Activated T-cell treated with anti-CD3 and anti-CD28 coated beads, Interleukin-2, amount 50 U/mL, for 24 hours (primary cell): ENCODE measurements at regions not wholly inside any gene's neighbourhood (a gene's known extent, or its start where the extent isn't known, plus 50 kb on each side); places are given as distances from the start of the nearest gene placed in this dataset.

Experiments
- DNase-seq: peaks from one replicate; pipeline ENCODE4 v3.0.0-alpha.2; 2020
- H3K27ac Mint-ChIP-seq: 2 replicates; pipeline ENCODE4 v1.8.0; 2020; ENCODE audit warnings: mild to moderate bottlenecking, mixed read lengths
- H3K27me3 Mint-ChIP-seq: 2 replicates; pipeline ENCODE4 v1.8.0; 2020; ENCODE audit warnings: mixed read lengths
- H3K36me3 Mint-ChIP-seq: 2 replicates; pipeline ENCODE4 v1.8.0; 2020; ENCODE audit warnings: low read depth, mixed read lengths
- H3K4me1 Mint-ChIP-seq: 2 replicates; pipeline ENCODE4 v1.8.0; 2020; ENCODE audit warnings: low read depth, mixed read lengths
- H3K4me3 Mint-ChIP-seq: 2 replicates; pipeline ENCODE4 v1.8.0; 2020; ENCODE audit warnings: mild to moderate bottlenecking, moderate library complexity, mixed read lengths
- H3K9me3 Mint-ChIP-seq: 2 replicates; pipeline ENCODE4 v1.8.0; 2020; ENCODE audit warnings: mixed read lengths

- no peaks in the 10 kb centered on the region for H3K4me1 Mint-ChIP-seq
- DNase-seq = no peak
- no peaks in the 10 kb centered on the region for H3K36me3 Mint-ChIP-seq
- H3K4me3 Mint-ChIP-seq = no peak overlapping the region
- H3K27ac Mint-ChIP-seq = no peak overlapping the region
- no peaks in the 10 kb centered on the region for H3K9me3 Mint-ChIP-seq
- peaks cover 21% of the 10 kb centered on the region for H3K27me3 Mint-ChIP-seq
Measured at GRCh38 chr7:1322240-1323110, 89.8 kb downstream of the UNCX start.

GRCh38 chr7:1323178-1324027 lies 90.7 kb downstream of the UNCX start:
- DNase-seq = no peak
- Mint-ChIP-seq H3K4me3 (no peak overlapping the region), H3K36me3 (no peaks in the 10 kb centered on the region), H3K4me1 (no peaks in the 10 kb centered on the region), H3K27me3 (peaks cover 21% of the 10 kb centered on the region), H3K27ac (no peak overlapping the region), H3K9me3 (no peaks in the 10 kb centered on the region)

- H3K36me3 Mint-ChIP-seq = no peaks in the 10 kb centered on the region
- H3K27me3 Mint-ChIP-seq = peaks cover 21% of the 10 kb centered on the region
- no peaks in the 10 kb centered on the region for H3K9me3 Mint-ChIP-seq
- DNase-seq = no peak
- H3K4me3 Mint-ChIP-seq = no peak overlapping the region
- H3K4me1 Mint-ChIP-seq = no peaks in the 10 kb centered on the region
- H3K27ac Mint-ChIP-seq = no peak overlapping the region
Measured at GRCh38 chr7:1324028-1324900, 91.6 kb downstream of the UNCX start.

GRCh38 chr7:1325246-1325645 lies 92.6 kb downstream of the UNCX start:
- no peak for DNase-seq
- Mint-ChIP-seq H3K4me3 (no peak overlapping the region), H3K36me3 (no peaks in the 10 kb centered on the region), H3K27ac (no peak overlapping the region), H3K4me1 (no peaks in the 10 kb centered on the region), H3K9me3 (no peaks in the 10 kb centered on the region), H3K27me3 (peaks cover 24% of the 10 kb centered on the region)

GRCh38 chr7:1325646-1326510 lies 93.2 kb downstream of the UNCX start:
- no peak overlapping the region for H3K27ac Mint-ChIP-seq
- DNase-seq = no peak
- H3K4me1 Mint-ChIP-seq = no peaks in the 10 kb centered on the region
- no peaks in the 10 kb centered on the region for H3K36me3 Mint-ChIP-seq
- H3K27me3 Mint-ChIP-seq = peaks cover 28% of the 10 kb centered on the region
- H3K9me3 Mint-ChIP-seq = no peaks in the 10 kb centered on the region
- H3K4me3 Mint-ChIP-seq = no peak overlapping the region

- no peaks in the 10 kb centered on the region for H3K36me3 Mint-ChIP-seq
- H3K27ac Mint-ChIP-seq = no peak overlapping the region
- DNase-seq = no peak
- no peak overlapping the region for H3K4me3 Mint-ChIP-seq
- no peaks in the 10 kb centered on the region for H3K4me1 Mint-ChIP-seq
- peaks cover 30% of the 10 kb centered on the region for H3K27me3 Mint-ChIP-seq
- H3K9me3 Mint-ChIP-seq = no peaks in the 10 kb centered on the region
Measured at GRCh38 chr7:1326511-1326785, 93.8 kb downstream of the UNCX start.

GRCh38 chr7:1329261-1329660 lies 96.6 kb downstream of the UNCX start:
- H3K27ac Mint-ChIP-seq = no peak overlapping the region
- no peaks in the 10 kb centered on the region for H3K36me3 Mint-ChIP-seq
- H3K27me3 Mint-ChIP-seq = peaks cover 35% of the 10 kb centered on the region
- no peak for DNase-seq
- no peaks in the 10 kb centered on the region for H3K9me3 Mint-ChIP-seq
- no peaks in the 10 kb centered on the region for H3K4me1 Mint-ChIP-seq
- H3K4me3 Mint-ChIP-seq = no peak overlapping the region

GRCh38 chr7:1329966-1330800 lies 97.5 kb downstream of the UNCX start:
- H3K27ac Mint-ChIP-seq = no peak overlapping the region
- peaks cover 37% of the 10 kb centered on the region for H3K27me3 Mint-ChIP-seq
- H3K36me3 Mint-ChIP-seq = no peaks in the 10 kb centered on the region
- H3K9me3 Mint-ChIP-seq = peaks cover 2% of the 10 kb centered on the region
- DNase-seq = no peak
- no peak overlapping the region for H3K4me3 Mint-ChIP-seq
- no peaks in the 10 kb centered on the region for H3K4me1 Mint-ChIP-seq

- no peaks in the 10 kb centered on the region for H3K4me1 Mint-ChIP-seq
- H3K27me3 Mint-ChIP-seq = peaks cover 40% of the 10 kb centered on the region
- DNase-seq = no peak
- no peak overlapping the region for H3K27ac Mint-ChIP-seq
- H3K36me3 Mint-ChIP-seq = no peaks in the 10 kb centered on the region
- H3K4me3 Mint-ChIP-seq = no peak overlapping the region
- peaks cover 3% of the 10 kb centered on the region for H3K9me3 Mint-ChIP-seq
Measured at GRCh38 chr7:1330801-1331425, 98.2 kb downstream of the UNCX start.

GRCh38 chr7:1331561-1332467 lies 99.1 kb downstream of the UNCX start:
- no peak overlapping the region for H3K4me3 Mint-ChIP-seq
- H3K36me3 Mint-ChIP-seq = no peaks in the 10 kb centered on the region
- H3K27ac Mint-ChIP-seq = no peak overlapping the region
- DNase-seq = no peak
- H3K27me3 Mint-ChIP-seq = peaks cover 38% of the 10 kb centered on the region
- H3K9me3 Mint-ChIP-seq = peaks cover 6% of the 10 kb centered on the region
- no peaks in the 10 kb centered on the region for H3K4me1 Mint-ChIP-seq

- Mint-ChIP-seq H3K4me3 (no peak overlapping the region), H3K27me3 (peaks cover 43% of the 10 kb centered on the region), H3K9me3 (peaks cover 14% of the 10 kb centered on the region), H3K4me1 (no peaks in the 10 kb centered on the region), H3K36me3 (no peaks in the 10 kb centered on the region), H3K27ac (no peak overlapping the region)
- DNase-seq = no peak
Measured at GRCh38 chr7:1336509-1336908, 103.8 kb downstream of the UNCX start.

- Mint-ChIP-seq H3K4me1 (no peaks in the 10 kb centered on the region), H3K27ac (no peak overlapping the region), H3K9me3 (peaks cover 14% of the 10 kb centered on the region), H3K27me3 (peaks cover 23% of the 10 kb centered on the region), H3K36me3 (no peaks in the 10 kb centered on the region), H3K4me3 (no peak overlapping the region)
- DNase-seq = no peak
Measured at GRCh38 chr7:1339611-1340010, 106.9 kb downstream of the UNCX start.
